Adrenal gland (tissue), 9 donors: ENCODE measurements at regions not wholly inside any gene's neighbourhood (a gene's known extent, or its start where the extent isn't known, plus 50 kb on each side); places are given as distances from the start of the nearest gene placed in this dataset.

Experiments
- DNase-seq, 7 donors: peaks; one replicate each; pipeline ENCODE4 v3.0.0-alpha.2; 2019 to 2020
- H3K27ac ChIP-seq, 5 donors: fragments of 200-600 bp; sonication (generic) in 4 of 5; 1 replicate in 3 of 5; 2 replicates in 2 of 5; pipeline versions ENCODE4 v1.5.1 to v1.8.0; 2016 to 2020; ENCODE audit warnings: mild to moderate bottlenecking in 1 of 5
- H3K27me3 ChIP-seq: fragments of 200-600 bp; 2 replicates; pipeline ENCODE4 v1.8.0; 2021
- H3K36me3 ChIP-seq, 2 donors: fragments of 200-600 bp; replicated peaks in 1 of 2; 1 replicate in 1 of 2; 2 replicates in 1 of 2; pipeline versions ENCODE4 v1.5.1 to v1.8.0; 2018 to 2022
- H3K4me1 ChIP-seq, 2 donors: fragments of 200-600 bp; replicated peaks in 1 of 2; 1 replicate in 1 of 2; 2 replicates in 1 of 2; pipeline versions ENCODE4 v1.5.1 to v1.8.0; 2018 to 2021
- H3K4me3 ChIP-seq, 4 donors: fragments of 200-600 bp; sonication (generic) in 3 of 4; one replicate each; pipeline ENCODE4 v1.5.1; 2016 to 2018
- H3K9me3 ChIP-seq, 3 donors: fragments of 200-600 bp; sonication (generic) in 1 of 3; replicated peaks in 1 of 3; 1 replicate in 2 of 3; 2 replicates in 1 of 3; pipeline versions ENCODE4 v1.5.1 to v1.8.0; 2016 to 2021
- CTCF ChIP-seq, 6 experiments: fragments of 450-650 bp in 4 of 6; fragments of 200-600 bp in 2 of 6; sonication (generic) in 1 of 6; IDR thresholded peaks; 1 replicate in 5 of 6; 2 replicates in 1 of 6; pipeline versions ENCODE4 v1.5.1 to v1.8.0; 2016 to 2021; ENCODE audit warnings: antibody characterized with exemption in 6 of 6, mild to moderate bottlenecking in 2 of 6, moderate library complexity in 1 of 6
- POLR2A ChIP-seq, 2 donors: fragments of 450-650 bp; IDR thresholded peaks; one replicate each; pipeline ENCODE4 v1.6.1; 2017; ENCODE audit warnings: antibody characterized with exemption in 2 of 2, mild to moderate bottlenecking in 2 of 2, moderate library complexity in 1 of 2
- WGBS, 4 donors: extraction: QIAGEN DNeasy Blood & Tissue Kit in 2 of 4; methylation state at CpG; one replicate each; pipeline versions ENCODE4 v1.1.5 to v1.1.7; 2013 to 2017; 5-methylcytosine and 5-hydroxymethylcytosine counted together
- intact Hi-C, 2 donors: fragments of 100-400 bp; cut with DNase I; formaldehyde crosslinking; loops; one replicate each; pipeline versions ENCODE4 v1.14.1 to v1.15.0; 2022 to 2023
- donor health status: healthy with polysubstance abuse.
- donor health status: Bipolar disorder and iron deficiency.
- donor health status: DM: yes; HTN: yes; CAD: no.
- donor health status: DM: no; HTN: no; CAD: no.
- donor health status: DM: no; HTN: no; CAD: no.

- no peak for DNase-seq
- no peak overlapping the region for H3K27ac ChIP-seq
- TF ChIP-seq CTCF (IDR thresholded peaks at IDR 0.05) = no peak
- 72 to 88% (median 79%) methylated on average over 1 of the region's 1 CpG for WGBS, 4 donors
- H3K36me3 ChIP-seq = no peaks in the 10 kb centered on the region
- peaks cover 0 to 2% (median 0%) of the 10 kb centered on the region in 3 donors for H3K9me3 ChIP-seq
- no peaks in the 10 kb centered on the region for H3K27me3 ChIP-seq
- H3K4me1 ChIP-seq = no peaks in the 10 kb centered on the region
- intact Hi-C loops = no loop called here
- no peak overlapping the region for H3K4me3 ChIP-seq
Measured at GRCh38 chr11:90564531-90564930, 341.7 kb upstream of the CHORDC1 start.

DNA sequence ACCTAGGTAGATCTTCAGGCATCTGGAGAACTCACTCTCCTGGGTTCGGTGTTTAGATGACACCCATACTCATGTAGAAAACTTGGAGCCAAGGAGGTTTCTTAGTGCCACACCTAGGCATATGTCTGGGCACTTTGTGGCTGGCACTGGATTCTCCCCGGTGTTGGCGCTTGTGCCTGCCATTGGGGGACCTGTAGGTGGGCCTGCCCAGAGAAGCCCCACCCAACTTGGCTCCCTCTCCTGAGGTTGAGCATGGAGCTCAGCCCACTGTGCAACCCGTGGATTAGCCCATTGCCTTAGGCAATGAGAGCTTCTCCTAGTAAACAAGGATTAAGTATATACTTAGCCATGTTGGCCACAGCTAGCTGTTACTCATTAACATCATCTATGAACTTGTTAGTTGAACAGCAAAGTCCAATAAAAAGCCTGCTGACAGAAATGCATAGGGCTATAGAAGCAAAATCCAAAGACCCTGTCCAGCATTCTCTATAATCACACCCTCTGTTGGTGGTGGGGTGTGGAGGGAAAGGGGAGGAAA is 335.5 kb upstream of the CHORDC1 start:
- Histone ChIP-seq H3K4me3 (no peak overlapping the region), H3K27me3 (no peaks in the 10 kb centered on the region), H3K4me1 (no peaks in the 10 kb centered on the region), H3K27ac (no peak overlapping the region), H3K36me3 (no peaks in the 10 kb centered on the region), H3K9me3 (peaks cover 0 to 6% (median 0%) of the 10 kb centered on the region in 3 donors)
- 83 to 94% (median 89%) methylated on average over 2 to 4 of the region's 4 CpGs for WGBS, 4 donors
- intact Hi-C loops = no loop called here
- TF ChIP-seq POLR2A (IDR thresholded peaks at IDR 0.05) = no peak
- TF ChIP-seq CTCF (IDR thresholded peaks at IDR 0.05) = no peak
- DNase-seq = no peak

DNA sequence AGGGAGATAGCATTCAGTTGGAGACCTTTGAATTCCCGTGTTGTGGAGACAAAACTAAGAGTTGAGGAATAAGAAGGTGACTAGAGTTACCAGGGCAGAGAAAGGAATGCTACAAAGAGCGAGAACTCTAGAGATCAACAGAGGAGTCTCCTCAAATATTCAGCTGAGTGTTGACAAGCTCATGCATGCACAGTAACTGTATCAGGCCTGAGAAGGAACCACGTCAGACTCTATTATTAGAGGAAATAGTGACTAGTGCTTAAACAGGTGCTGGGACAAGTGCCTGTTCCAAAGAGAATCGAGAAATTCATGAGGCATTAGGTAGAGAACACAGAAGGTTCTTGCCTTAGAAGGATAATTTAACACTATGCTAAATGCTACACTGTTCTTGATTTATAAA is 333.8 kb upstream of the CHORDC1 start:
- no peak overlapping the region for H3K27ac ChIP-seq
- intact Hi-C loops = no loop called here
- H3K27me3 ChIP-seq = no peaks in the 10 kb centered on the region
- H3K4me3 ChIP-seq = no peak overlapping the region
- no peak for DNase-seq
- peaks cover 0 to 6% (median 0%) of the 10 kb centered on the region in 3 donors for H3K9me3 ChIP-seq
- no peaks in the 10 kb centered on the region for H3K36me3 ChIP-seq
- TF ChIP-seq CTCF (IDR thresholded peaks at IDR 0.05) = no peak
- TF ChIP-seq POLR2A (IDR thresholded peaks at IDR 0.05) = no peak
- no peaks in the 10 kb centered on the region for H3K4me1 ChIP-seq
- WGBS, 4 donors = 59 to 69% (median 66%) methylated on average over 4 of the region's 4 CpGs

DNA sequence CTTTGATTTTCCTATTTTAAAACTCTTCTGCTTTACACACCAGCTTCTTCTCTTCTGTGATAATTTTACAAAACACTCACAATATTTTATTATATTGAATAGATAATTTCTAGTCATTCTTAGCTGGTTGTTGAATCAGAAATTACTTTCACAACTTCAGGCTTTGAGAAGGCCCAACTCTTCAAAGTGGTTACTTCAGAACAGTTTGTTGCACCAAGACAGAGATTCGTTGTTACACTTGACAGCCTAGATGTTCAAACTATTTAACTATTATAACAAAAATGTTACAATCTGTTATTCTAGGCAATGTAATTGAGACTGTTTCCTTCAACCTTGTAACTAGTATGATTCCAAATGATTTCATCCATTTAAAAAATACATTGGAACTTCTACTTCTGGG is 333.2 kb upstream of the CHORDC1 start:
- Histone ChIP-seq H3K9me3 (peaks cover 0 to 6% (median 0%) of the 10 kb centered on the region in 3 donors), H3K27me3 (no peaks in the 10 kb centered on the region), H3K36me3 (no peaks in the 10 kb centered on the region), H3K4me3 (no peak overlapping the region), H3K27ac (no peak overlapping the region), H3K4me1 (no peaks in the 10 kb centered on the region)
- TF ChIP-seq POLR2A (IDR thresholded peaks at IDR 0.05) (no peak), CTCF (IDR thresholded peaks at IDR 0.05) (no peak)
- 75 to 86% (median 78%) methylated on average over 1 of the region's 1 CpG for WGBS, 4 donors
- DNase-seq = no peak
- intact Hi-C loops = no loop called here
